ENCODE measurements at regions not wholly inside any gene's neighbourhood (a gene's known extent, or its start where the extent isn't known, plus 50 kb on each side); places are given as distances from the start of the nearest gene placed in this dataset.
"Not testable (repeated sequence)": the region's sequence is repeated elsewhere in the genome, so short reads cannot be mapped to it uniquely, and the experiment has no call there.

- DNase-seq = peak; percentile 33
These were observed 51.8 kb upstream of the AGR3 start for GRCh38 chr7:16933296-16934279.

- peak; percentile 16 for DNase-seq
These were observed 53.0 kb upstream of the AGR3 start for GRCh38 chr7:16934722-16935340.

- no peak for DNase-seq
These were observed 53.6 kb upstream of the AGR3 start for GRCh38 chr7:16935341-16935735.

- DNase-seq = no peak
These were observed 55.0 kb upstream of the AGR3 start for GRCh38 chr7:16936626-16937422.

- peak; percentile 18 for DNase-seq
These were observed 57.4 kb upstream of the AGR3 start for GRCh38 chr7:16939161-16939560.

DNA sequence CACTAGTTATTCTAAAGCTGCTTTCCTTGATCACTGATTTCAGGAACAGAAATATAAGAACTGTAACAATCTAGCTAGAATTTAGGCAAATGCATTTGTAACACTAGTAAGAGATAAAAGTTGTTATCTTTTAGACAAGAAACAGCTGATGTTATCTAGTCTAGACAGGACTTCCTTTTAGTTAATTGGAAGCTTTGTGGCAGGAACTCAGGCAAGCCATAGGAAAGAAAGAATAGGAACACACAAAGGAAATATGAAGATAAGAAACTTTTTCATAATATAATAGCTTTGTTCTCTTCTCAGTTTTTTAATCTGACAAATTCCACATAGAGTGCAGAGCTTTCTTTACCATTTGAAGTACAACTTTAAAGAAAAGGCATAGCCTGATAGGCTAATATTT is 59.0 kb upstream of the AGR3 start:
- DNase-seq = no peak

- no peak for DNase-seq
These were observed 61.2 kb upstream of the AGR3 start for GRCh38 chr7:16942929-16943509.

DNA sequence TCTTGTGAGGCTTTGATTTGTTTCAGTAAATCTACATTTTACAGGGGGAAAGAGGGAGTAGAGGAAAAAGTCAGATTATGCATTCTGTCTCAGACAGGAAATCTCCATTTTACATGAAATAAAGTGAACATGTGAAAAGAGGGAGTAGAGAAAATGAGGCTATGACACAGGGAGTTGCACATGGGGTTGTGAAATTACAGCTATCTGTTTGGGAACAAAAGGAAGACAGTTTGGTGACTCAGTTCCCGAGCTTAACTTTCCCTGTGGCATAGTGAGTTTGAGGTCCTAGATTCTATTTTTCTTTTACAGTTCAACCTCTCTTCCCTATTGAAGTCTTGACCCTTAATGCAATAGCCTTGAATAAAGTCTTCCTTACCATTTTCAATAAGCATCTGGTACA is 63.2 kb upstream of the AGR3 start:
- DNase-seq = no peak

- no peak for DNase-seq
These were observed 63.6 kb upstream of the AGR3 start for GRCh38 chr7:16945372-16945771.

DNA sequence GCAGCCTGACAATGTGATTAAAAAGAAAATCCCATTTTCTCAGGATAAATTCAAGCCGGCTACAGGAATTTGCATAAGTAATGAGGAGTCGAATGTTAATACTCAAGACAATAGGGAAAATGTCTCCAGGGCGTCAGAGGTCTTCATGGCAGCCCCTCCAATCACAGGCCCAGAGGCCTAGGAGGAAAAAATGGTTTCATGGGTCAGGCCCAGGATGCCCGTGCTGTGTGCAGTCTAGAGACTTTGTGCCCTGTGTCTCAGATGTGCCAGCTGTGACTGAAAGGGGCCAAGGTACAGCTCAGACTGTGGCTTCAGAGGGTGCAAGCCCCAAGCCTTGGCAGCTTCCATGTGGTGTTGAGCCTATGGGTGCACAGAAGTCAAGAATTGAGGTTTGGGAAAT is 66.3 kb upstream of the AGR3 start:
- not testable (repeated sequence) for DNase-seq

- no peak for DNase-seq
These were observed 69.8 kb upstream of the AGR3 start for GRCh38 chr7:16951483-16952080.

GRCh38 chr7:16954321-16954720 is 72.5 kb upstream of the AGR3 start:
- no peak for DNase-seq

- no peak for DNase-seq
These were observed 76.9 kb upstream of the AGR3 start for GRCh38 chr7:16958724-16959123.

GRCh38 chr7:16960337-16960965 is 78.7 kb upstream of the AGR3 start:
- no peak for DNase-seq

DNA sequence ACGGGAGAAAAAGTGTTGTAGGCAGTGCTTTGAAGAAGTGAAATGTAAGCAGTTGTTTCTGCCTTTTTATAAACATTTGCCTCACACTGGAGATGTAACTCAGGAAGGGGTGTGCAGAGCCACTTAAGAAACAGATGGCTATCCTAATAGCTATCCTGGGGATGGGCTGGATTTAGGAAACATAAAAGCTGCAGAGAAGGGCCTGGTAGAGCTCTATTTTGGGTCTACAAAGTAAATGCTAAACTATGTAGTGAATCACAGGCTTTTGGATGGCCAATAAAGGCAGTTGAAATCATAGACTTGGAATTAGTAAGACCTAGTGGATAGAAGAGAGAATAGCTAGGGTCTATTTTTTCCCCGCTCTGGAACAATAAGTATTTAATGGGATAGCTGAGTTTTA is 79.9 kb upstream of the AGR3 start:
- DNase-seq = no peak

DNA sequence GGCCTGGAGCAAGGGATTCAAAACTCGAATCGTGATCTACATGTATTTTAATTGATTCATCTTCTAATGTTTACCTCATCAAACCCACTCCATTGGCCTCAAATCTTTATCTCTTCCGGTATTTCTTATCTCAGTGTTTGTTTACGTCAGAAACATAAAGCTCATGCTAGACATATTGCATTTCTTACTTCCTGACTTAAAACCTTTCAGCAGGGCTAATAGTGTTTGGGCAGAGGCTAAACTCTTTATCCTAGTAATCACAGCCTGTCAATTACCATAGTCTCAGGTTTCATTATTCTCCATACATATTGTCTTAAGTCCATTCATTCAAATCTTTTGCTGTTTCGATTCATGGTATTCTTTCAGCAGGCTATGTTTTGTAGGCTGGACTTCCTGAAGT is 81.3 kb upstream of the AGR3 start:
- DNase-seq = no peak

DNA sequence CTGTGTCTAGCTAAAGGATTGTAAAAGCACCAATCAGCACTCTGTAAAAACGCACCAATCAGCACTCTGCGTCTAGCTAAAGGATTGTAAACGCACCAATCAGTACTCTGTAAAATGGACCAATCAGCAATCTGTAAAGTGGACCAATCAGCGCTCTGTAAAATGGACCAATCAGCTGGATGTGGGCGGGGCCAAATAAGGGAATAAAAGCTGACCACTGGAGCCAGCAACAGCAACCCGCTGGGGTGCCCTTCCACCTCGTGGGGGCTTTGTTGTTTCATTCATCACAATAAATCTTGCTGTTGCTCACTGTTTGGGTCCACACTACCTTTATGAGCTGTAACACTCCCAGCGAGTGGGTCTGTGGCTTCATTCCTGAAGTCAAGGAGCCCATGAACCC is 83.9 kb upstream of the AGR3 start:
- DNase-seq = not testable (repeated sequence)

DNA sequence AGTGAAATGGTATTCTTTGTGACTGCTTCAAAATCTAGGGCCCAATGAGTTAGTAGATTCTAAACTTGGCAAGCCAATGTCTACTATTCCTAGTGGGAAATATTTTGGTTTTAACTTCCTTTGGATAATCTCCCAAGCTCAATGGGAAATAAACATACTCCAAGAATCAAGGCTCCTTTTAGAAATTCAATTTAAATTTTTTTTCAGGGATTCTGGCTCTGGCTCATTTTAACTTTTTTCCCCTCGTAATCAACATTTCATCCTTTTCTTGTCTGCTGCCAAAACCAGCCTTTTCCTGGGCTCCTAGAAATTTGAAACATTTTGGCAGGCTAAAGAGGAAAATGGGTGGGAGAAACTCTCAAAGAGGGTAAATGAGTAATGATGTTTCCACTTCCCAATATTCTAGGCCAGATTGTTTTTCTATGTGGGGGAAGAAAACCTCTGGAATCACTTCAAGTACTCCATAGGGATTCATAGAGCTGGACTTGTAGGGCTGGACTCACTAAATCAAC is 85.6 kb upstream of the AGR3 start:
- DNase-seq = no peak

DNA sequence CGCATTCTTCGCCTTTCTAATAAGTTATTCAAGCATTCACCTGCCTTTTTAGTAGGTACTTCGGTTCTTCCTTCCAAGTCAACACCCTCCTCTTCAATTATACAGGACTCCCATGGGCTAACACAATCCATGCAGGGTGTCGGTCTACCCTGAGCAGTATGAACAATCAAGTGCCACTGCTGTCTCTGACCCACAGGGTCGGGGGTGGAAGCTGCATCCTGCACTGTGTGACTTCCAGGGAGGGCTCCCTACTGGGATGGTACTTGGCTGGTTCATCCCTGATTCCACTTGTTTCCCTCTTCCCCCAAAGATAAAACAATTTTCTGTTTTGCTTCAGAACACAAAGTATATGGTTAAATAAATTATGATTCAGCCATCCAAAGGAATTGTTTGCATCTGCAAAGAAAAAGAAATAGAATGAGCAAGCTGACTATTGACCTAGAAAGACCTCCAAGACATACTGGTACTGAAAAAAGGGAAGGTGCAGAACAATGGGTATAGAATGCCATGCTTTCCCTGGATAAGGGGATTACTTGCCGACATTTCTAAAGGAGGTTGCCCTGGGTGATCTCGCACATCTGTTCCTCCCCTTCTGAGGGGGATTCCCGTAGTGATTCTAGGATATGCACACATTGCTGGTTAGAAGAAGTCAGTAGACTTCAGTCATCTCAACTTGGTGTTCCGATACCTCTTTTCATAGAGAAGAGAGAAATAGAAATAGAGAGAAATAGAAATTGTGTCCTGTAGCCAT is 89.1 kb upstream of the AGR3 start:
- no peak for DNase-seq

DNA sequence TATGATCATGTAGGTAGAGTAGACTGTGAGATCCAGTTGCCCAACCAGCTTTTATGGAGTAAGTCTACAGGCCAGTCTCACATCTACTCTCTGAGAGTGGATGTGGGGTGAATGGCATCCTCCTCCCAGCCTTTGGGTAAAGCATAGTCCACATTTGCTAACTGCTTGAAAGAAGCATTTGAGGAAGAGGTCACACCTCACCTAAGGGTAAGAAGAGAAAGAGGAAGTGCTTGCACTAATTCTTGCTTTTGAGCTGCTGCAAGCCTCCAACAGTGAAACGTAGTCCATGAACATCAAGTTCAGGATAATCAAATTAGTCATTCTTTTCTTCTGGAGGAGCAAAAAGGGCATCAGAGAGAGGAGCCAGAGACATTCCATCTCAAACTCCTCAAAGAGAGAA is 93.9 kb upstream of the AGR3 start:
- DNase-seq = no peak
